Keratinocyte (primary cell): ENCODE measurements at regions not wholly inside any gene's neighbourhood (a gene's known extent, or its start where the extent isn't known, plus 50 kb on each side); places are given as distances from the start of the nearest gene placed in this dataset.

Experiments
- EZH2 ChIP-seq: IDR thresholded peaks from one replicate; pipeline ENCODE4 v1.6.1; 2012; ENCODE audit warnings: inconsistent platforms, mild to moderate bottlenecking, low read length, moderate library complexity
- TF ChIP-seq, protein P1 (sequence below), 3 experiments: IDR thresholded peaks in 1 of 3; conservative IDR thresholded peaks in 1 of 3; optimal IDR thresholded peaks in 1 of 3; 2 replicates in 2 of 3; 3 replicates in 1 of 3; pipeline versions ENCODE3 to v1.5.1; 2011; ENCODE audit warnings: low read length in 3 of 3, mild to moderate bottlenecking in 3 of 3, moderate library complexity in 2 of 3, control low read depth in 1 of 3, inconsistent platforms in 1 of 3; ENCODE audit not compliant: insufficient read depth in 2 of 3; ENCODE audit errors: extremely low read depth in 1 of 3

DNA sequence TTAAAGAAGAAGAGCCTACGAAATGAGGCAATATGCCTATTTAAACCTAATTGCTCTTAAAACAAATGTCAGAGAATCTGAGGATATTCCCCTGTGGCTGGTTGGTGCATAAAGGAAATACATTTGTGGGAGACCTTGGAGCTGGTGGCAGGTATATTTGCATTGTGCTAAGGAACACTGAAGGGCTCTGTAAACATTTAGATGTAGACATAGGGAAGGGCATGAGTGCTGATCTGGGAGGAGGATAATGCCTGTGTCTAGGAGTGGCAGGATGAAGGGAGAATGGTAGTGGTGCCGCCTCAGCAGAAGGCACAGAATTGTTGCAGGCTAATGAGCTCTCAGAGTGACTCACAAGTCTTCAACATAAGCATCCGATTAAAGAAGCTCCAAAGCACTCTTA, 85.8 kb downstream of the CD164 start:
- TF ChIP-seq, protein P1, sequence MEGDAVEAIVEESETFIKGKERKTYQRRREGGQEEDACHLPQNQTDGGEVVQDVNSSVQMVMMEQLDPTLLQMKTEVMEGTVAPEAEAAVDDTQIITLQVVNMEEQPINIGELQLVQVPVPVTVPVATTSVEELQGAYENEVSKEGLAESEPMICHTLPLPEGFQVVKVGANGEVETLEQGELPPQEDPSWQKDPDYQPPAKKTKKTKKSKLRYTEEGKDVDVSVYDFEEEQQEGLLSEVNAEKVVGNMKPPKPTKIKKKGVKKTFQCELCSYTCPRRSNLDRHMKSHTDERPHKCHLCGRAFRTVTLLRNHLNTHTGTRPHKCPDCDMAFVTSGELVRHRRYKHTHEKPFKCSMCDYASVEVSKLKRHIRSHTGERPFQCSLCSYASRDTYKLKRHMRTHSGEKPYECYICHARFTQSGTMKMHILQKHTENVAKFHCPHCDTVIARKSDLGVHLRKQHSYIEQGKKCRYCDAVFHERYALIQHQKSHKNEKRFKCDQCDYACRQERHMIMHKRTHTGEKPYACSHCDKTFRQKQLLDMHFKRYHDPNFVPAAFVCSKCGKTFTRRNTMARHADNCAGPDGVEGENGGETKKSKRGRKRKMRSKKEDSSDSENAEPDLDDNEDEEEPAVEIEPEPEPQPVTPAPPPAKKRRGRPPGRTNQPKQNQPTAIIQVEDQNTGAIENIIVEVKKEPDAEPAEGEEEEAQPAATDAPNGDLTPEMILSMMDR (optimal IDR thresholded peaks at IDR 0.05 in 1 of 3, IDR thresholded peaks at IDR 0.05 in 1 of 3, conservative IDR thresholded peaks at IDR 0.05 in 1 of 3; ENCODE audit: extremely low read depth in 1 of 3, insufficient read depth in 2 of 3, low read length in 3 of 3): no peak
- no peak for TF ChIP-seq EZH2
